ENCODE measurements at regions not wholly inside any gene's neighbourhood (a gene's known extent, or its start where the extent isn't known, plus 50 kb on each side); places are given as distances from the start of the nearest gene placed in this dataset.

- H3K4me3 ChIP-seq = no peak overlapping the region
- DNase-seq (no peak), ATAC-seq (no peak)
- H3K9me3 ChIP-seq = no peaks in the 10 kb centered on the region
- no peaks in the 10 kb centered on the region for H3K27me3 ChIP-seq (ENCODE audit: insufficient read depth in 3 of 3, low read length in 2 of 3)
- H3K27ac ChIP-seq = no peak overlapping the region
- no peak for TF ChIP-seq CTCF (IDR thresholded peaks at IDR 0.05)
- intact Hi-C loops (cut with DNase I) = loop anchor here in 1 of 2 donors (2.0 kb wide), 1 partner anchor 47 kb away; no protein-coding TSS in a partner anchor
- WGBS, 3 donors = 81 to 88% (median 87%) methylated on average over 5 of the region's 5 CpGs
- H3K36me3 ChIP-seq (ENCODE audit: insufficient read depth in 1 of 2, low read depth in 1 of 2) = no peaks in the 10 kb centered on the region
- no peaks in the 10 kb centered on the region for H3K4me1 ChIP-seq
Observed at GRCh38 chr3:146892041-146892440, 286.9 kb upstream of the PLSCR5 start.

GRCh38 chr3:146889626-146890025 is 284.5 kb upstream of the PLSCR5 start:
- TF ChIP-seq CTCF (IDR thresholded peaks at IDR 0.05) = no peak
- Histone ChIP-seq H3K27me3 (ENCODE audit: insufficient read depth in 3 of 3, low read length in 2 of 3) (no peaks in the 10 kb centered on the region), H3K36me3 (ENCODE audit: insufficient read depth in 1 of 2, low read depth in 1 of 2) (no peaks in the 10 kb centered on the region), H3K9me3 (no peaks in the 10 kb centered on the region), H3K4me3 (no peak overlapping the region), H3K27ac (no peak overlapping the region), H3K4me1 (no peaks in the 10 kb centered on the region)
- WGBS, 3 donors = 20 to 35% (median 32%) methylated on average over 1 of the region's 1 CpG
- ATAC-seq = no peak
- intact Hi-C loops (cut with DNase I) = no loop called here
- no peak for DNase-seq

GRCh38 chr3:146888176-146888575 is 283.0 kb upstream of the PLSCR5 start:
- H3K27ac ChIP-seq = no peak overlapping the region
- H3K4me3 ChIP-seq = no peak overlapping the region
- intact Hi-C loops (cut with DNase I) = no loop called here
- H3K9me3 ChIP-seq = no peaks in the 10 kb centered on the region
- DNase-seq (no peak), ATAC-seq (no peak)
- no peak for TF ChIP-seq CTCF (IDR thresholded peaks at IDR 0.05)
- WGBS, 3 donors = 92 to 97% (median 96%) methylated on average over 4 of the region's 4 CpGs
- no peaks in the 10 kb centered on the region for H3K27me3 ChIP-seq (ENCODE audit: insufficient read depth in 3 of 3, low read length in 2 of 3)
- no peaks in the 10 kb centered on the region for H3K4me1 ChIP-seq
- no peaks in the 10 kb centered on the region for H3K36me3 ChIP-seq (ENCODE audit: insufficient read depth in 1 of 2, low read depth in 1 of 2)

GRCh38 chr3:146884721-146885120 is 279.6 kb upstream of the PLSCR5 start:
- no peak for TF ChIP-seq CTCF (IDR thresholded peaks at IDR 0.05)
- 88 to 95% (median 90%) methylated on average over 4 of the region's 4 CpGs for WGBS, 3 donors
- no peaks in the 10 kb centered on the region for H3K9me3 ChIP-seq
- DNase-seq = no peak
- H3K4me3 ChIP-seq = no peak overlapping the region
- no peaks in the 10 kb centered on the region for H3K36me3 ChIP-seq (ENCODE audit: insufficient read depth in 1 of 2, low read depth in 1 of 2)
- no peak overlapping the region for H3K27ac ChIP-seq
- intact Hi-C loops (cut with DNase I) = no loop called here
- no peak for ATAC-seq
- no peaks in the 10 kb centered on the region for H3K27me3 ChIP-seq (ENCODE audit: insufficient read depth in 3 of 3, low read length in 2 of 3)
- H3K4me1 ChIP-seq = no peaks in the 10 kb centered on the region

- Histone ChIP-seq H3K4me1 (no peaks in the 10 kb centered on the region), H3K27me3 (ENCODE audit: insufficient read depth in 3 of 3, low read length in 2 of 3) (no peaks in the 10 kb centered on the region), H3K36me3 (ENCODE audit: insufficient read depth in 1 of 2, low read depth in 1 of 2) (no peaks in the 10 kb centered on the region), H3K9me3 (no peaks in the 10 kb centered on the region), H3K4me3 (no peak overlapping the region), H3K27ac (no peak overlapping the region)
- TF ChIP-seq CTCF (IDR thresholded peaks at IDR 0.05) = no peak
- DNase-seq (no peak), ATAC-seq (no peak)
- 80 to 93% (median 90%) methylated on average over 2 of the region's 2 CpGs for WGBS, 3 donors
- intact Hi-C loops (cut with DNase I) = no loop called here
Observed at GRCh38 chr3:146884296-146884695, 279.1 kb upstream of the PLSCR5 start.

All from psoas muscle (tissue), 7 donors.